ENCODE measurements at regions not wholly inside any gene's neighbourhood (a gene's known extent, or its start where the extent isn't known, plus 50 kb on each side); places are given as distances from the start of the nearest gene placed in this dataset.

- no peak for TF ChIP-seq POLR2A (IDR thresholded peaks at IDR 0.05)
- no peak for TF ChIP-seq CTCF (IDR thresholded peaks at IDR 0.05)
Observed at GRCh38 chr21:25296252-25296651, 311.0 kb downstream of the MRPL39 start.

Data from lower leg skin (tissue), 3 donors.